Stimulated activated CD8-positive, alpha-beta memory T cell treated with anti-CD3 and anti-CD28 coated beads, Interleukin-4, amount 100 ng/mL, for 48 hours (primary cell): ENCODE measurements at regions not wholly inside any gene's neighbourhood (a gene's known extent, or its start where the extent isn't known, plus 50 kb on each side); places are given as distances from the start of the nearest gene placed in this dataset.
"Not testable (repeated sequence)": the region's sequence is repeated elsewhere in the genome, so short reads cannot be mapped to it uniquely, and the experiment has no call there.

Experiments
- DNase-seq: peaks from one replicate; pipeline ENCODE4 v3.0.0-alpha.2; 2020

DNA sequence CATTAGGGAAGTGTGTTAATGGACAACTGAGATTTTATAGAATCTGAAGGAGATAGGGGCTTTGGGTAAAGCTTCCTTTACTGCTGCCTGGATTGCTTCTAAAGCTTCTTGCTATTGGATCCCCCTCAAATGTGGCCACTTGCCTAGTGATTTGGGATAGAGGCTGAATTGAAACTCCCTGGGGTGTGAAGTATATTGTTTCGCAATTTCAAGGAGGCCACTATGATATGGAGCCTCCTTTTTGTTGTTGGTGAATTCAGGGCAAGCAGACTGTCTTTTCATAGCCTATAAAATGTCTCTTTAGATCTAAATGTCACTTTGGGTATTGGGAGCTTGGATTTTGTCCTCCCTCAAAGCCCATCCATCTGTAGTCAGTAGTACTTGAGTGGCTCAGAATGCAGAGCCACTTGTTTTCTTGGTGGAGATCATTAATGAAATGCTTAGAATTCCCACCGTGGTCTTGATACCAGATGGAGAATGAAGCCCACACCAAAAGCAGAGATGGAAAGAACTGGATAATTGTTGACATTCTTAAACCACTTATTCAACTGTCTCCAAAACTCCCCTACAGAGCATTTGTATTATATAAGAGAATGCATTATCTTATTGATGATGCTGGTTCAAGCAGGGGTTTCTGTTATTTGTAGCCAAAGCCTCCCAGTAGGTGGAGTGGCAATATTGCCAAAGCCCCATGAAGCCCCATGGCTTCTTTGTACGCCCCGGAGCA lies 144.3 kb upstream of the KCNE2 start:
- no peak for DNase-seq

DNA sequence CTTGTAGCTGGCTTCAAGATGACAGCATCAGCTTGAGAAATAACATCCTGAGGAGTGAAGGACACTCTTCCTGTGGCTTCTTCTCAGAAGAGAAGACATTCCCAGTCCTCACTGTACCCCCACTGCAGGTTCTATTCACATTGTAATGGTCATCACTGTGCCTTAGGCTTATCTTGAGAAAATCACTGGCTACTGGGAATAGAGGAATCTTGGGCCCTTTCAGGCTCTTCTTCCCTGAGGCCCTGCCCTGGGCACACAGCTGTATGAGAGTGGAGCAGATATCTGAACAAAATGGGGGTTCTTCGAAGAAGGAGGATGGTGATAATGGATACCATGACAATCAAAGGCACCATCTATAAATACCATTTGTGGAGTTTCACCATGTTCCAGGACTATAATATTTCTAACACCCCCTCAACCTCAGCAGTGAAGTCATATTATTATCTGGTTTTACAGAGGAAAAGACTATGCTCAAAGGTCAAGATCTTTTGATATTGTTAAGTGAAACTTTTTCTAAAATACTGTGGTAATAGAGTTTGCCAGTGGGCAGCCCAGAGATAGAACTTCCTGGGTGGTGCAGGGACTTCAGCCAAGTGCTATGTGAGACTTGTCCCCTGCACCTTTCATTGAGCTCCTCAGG lies 143.1 kb upstream of the KCNE2 start:
- DNase-seq = no peak

DNA sequence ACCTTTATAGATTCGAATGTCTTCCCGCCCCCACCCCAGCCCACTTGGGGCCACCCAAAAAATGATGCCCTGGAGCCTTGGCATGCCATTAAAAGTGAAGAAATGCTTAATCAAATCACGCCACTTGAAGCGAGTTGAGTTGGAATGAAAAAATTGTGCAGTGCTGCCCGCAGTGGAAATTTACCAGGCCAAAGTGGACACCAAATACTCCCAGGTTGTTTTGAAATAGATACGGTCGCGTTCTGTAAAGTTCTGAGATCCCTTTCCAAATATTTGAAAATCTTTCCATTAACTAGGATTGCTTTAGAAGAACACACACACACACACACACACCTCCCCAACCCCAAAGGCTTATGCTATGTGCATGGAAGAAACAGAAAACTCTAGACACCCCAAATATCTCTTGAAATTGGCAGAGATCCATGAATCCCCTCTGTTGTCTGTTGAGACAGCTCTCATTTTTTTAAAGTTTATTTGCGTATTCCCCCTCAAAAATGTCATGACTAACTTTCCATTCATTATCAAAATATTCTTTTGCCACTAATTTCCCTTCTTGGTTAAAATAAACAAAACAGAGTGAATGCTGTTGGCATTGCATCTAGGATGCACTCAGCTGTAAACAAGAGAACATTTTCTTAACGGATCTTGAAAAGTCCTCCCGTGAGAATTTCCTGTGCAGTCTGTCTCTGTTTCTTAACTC lies 142.3 kb upstream of the KCNE2 start:
- DNase-seq = no peak

DNA sequence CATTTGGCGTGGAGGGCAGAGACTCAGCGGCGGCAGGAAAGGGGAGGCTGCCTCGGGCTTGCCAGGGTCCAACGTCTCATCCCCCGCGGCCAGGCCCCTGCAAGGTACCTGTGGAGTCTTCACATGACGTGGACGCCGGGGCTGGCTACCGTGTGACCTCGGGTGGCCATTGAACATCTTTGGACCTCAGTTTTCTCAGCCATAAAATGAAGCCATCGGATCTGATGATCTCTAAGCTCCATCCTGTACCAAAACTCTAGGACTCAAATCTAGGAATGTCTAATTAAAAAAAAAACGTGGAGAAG lies 141.8 kb upstream of the KCNE2 start:
- no peak for DNase-seq

DNA sequence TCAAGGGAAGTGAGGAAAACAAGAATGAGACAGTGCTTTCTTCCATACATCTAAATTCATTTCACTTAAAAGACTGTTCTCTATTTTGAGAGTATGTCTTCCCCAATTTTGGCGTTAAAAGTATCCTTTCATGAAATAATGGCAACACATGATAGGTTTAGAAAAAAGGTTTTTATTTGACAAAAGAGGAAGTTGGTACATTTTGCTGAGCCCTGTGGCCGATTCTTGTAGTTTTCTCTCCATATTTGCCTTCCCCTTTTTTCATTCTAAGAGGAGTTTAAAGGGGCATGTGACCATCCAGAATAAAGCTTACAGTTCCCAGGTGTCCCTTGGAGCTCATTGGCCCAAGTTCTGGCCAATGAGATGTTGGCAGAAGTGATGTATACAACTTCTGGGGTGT lies 140.4 kb upstream of the KCNE2 start:
- DNase-seq = no peak

DNA sequence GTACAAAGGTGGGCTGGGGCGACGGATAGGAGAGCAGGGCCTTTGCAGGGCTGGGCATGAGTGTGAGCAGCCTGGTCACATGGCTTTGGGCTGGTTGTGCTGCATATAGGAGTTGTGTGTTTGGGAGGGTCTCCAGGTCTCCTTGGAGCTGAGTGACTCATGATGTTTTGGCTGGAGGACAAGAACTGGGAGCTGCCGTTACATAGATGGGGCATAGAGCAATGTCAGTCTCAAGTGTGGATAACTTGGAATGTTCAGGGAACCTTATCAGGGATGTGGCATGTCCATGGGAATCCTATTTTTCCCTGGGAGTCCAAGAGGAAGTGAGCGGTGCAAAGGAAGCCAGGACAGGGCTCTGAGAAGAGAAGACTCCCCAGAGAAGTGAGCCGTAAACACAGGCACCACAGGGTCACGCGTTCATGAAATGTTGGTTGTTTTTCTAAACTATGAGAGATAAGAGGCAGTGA lies 136.4 kb upstream of the KCNE2 start:
- DNase-seq = no peak

DNA sequence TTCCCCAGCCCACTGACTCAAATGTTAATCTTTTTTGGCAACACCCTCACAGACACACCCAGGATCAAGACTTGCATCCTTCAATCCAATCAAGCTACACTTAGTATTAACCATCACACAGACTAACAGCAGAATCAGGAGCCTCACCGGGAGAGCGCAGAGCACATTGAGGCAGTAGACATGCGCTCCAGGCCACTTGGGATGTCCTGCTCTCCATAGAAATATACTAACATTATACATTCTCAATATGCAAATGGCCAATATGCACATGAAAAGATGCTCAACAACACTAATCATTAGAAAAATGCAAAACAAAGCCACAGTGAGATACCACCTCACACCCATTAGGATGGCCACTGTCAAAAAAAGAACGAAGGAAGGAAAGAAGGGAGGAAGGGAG lies 135.0 kb upstream of the KCNE2 start:
- no peak for DNase-seq

DNA sequence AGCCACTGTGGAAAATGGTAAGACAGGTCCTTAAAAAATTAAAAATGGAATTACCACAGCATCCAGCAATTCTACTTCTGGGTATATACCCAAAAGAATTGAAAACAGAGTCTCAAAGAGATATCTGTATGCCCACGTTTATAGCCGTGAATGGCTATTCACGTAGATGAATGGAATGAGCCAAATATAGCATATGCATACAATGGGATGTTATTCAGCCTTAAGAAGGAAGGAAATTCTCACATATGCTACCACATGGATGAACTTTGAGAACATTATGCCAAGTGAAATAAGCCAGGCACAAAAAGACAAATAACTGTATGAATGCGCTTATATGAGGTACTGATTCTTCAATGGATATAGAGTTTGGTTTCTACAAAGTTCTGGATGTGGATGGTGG lies 134.5 kb upstream of the KCNE2 start:
- DNase-seq = no peak

DNA sequence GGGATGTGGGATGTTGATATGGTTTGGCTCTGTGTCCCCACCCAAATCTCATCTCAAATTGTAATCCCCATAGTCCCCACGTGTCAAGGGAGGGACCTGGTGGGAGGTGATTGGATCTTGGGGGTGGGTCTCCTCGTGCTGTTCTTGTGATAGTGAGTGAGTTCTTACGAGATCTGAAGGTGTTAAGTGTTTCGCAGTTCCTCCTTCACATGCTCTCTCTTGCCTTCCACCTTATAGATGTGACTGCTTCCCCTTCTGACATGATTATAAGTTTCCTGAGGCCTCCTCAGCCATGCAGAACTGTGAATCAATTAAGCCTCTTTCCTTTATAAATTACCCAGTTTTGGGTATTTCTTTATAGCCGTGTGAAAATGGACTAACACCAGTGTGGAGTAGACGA lies 130.1 kb upstream of the KCNE2 start:
- not testable (repeated sequence) for DNase-seq

DNA sequence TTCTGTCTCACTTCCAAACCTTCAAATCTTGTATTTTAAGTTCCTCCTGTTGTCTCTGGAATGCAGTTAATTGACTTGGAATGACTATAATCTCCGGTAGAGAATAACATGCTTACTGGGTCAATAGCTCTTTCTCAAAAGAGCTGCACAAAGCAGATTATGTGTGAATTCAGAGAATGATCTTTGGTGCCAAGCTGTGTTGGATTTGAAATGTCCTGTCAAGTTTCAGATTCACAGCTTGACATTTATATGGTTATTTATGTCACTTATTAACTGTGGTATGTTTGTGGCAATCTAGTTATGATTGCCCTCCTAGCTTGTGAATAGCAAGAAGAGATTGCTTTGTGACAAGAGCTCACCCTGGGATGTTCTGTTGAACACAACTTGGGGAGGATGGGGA lies 128.3 kb upstream of the KCNE2 start:
- no peak for DNase-seq

DNA sequence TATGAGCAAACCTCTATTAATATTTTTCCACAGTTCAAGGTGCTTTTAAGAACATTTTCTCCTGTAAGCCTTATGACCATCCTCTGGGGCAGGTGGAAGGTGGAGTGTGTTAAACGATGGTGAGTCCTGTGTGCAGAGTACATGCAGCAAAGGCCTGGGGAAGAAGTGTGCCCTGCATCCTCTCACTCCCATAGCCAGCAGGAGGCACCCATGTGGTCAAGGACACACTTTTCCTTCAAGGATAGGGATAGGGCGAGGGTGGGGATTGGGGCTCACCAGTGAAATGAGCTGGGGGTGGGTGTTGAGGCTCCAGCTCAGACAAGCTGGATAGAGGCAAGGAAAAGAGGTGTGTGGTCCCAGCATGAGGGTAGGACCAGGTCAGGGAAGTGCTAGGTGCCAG lies 120.8 kb upstream of the KCNE2 start:
- no peak for DNase-seq

DNA sequence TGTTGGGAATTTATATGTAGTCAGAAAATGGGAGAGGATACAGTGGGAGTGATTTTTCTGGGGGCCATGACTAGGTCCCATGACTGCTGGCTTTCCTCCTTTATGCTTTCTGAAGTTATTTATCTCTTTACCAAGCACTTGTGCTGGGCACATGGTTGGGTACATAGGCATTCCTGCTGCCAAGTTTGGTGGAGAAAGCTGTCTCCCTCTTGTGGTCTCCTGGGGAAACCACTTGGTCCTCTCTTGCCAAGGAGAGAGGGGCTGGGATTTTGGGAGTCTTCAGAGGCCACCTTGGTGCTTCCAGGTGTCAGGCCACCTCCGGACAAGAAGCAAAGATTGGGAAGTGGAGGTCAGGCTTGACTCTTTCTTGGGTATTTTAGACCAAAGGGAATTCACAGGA lies 120.2 kb upstream of the KCNE2 start:
- peak; percentile 30 for DNase-seq

DNA sequence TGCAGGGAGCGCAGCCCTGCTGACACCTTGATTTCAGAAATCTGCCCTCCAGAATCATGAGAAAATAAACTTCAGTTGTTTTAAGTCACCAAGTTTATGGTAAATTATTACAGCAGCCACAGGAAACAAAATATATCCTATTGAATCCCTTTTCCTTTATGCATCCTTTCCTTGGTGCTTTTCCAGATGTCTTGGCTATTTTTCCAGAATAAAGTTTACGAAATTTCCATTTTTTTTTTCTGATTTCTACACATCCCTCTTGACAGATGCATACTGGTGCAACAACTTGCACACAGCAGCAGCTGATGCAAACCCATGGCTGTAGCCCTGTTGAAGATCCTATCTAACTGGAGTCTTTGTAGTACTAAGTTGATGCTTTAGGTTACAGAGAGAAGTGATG lies 111.1 kb upstream of the KCNE2 start:
- no peak for DNase-seq

DNA sequence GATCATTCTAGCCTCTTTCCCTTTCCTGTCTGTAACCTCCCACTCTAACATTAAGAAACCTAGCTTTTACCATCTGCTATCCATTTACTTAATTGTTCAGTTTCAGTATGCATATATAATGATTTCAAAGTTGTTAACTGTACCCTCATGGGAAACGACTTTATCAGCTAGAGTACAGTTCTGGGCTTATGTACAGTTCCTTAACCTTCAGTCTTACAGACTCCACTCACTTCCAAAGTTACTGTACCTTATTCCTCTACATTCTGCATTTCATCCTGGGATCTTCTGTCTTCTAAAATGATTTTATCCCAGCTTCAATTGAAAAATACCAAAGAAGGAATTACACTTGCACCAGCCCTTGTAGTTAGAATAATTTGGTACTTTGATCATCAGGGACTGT lies 108.7 kb upstream of the KCNE2 start:
- DNase-seq = no peak

DNA sequence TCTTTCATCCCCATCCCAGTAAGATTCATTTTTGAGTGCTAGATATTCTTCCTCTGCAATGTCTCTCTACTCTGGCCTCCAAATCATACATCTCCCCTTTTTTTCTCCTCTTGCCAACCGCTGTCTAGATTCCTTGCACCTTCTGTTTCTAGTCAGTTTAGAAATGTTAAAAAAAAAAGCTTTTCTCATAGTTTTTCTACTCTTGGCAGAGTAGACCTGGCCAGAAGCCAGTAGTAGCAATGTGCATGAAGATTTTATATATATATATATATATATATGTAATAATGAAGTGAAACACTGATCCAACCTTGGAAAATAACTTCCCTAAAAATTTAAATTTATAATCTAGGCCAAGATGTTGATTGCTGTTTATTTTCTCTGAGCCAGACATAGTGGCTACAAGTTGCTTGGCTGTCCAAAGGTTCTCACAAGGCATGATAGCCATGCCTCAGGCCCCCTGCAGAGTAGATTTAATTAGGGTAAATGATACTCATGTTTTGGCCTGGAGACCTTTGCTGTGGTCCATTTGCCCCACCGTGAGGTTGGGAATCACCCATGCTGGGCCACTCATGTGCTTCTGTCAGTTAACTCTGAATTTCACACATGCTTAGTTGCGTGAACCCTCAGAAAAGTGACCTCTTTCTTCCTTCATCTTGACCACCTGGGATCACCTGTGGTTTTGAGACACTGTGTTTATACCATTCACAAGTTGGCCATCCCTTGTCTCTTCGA lies 103.4 kb upstream of the KCNE2 start:
- DNase-seq = no peak

DNA sequence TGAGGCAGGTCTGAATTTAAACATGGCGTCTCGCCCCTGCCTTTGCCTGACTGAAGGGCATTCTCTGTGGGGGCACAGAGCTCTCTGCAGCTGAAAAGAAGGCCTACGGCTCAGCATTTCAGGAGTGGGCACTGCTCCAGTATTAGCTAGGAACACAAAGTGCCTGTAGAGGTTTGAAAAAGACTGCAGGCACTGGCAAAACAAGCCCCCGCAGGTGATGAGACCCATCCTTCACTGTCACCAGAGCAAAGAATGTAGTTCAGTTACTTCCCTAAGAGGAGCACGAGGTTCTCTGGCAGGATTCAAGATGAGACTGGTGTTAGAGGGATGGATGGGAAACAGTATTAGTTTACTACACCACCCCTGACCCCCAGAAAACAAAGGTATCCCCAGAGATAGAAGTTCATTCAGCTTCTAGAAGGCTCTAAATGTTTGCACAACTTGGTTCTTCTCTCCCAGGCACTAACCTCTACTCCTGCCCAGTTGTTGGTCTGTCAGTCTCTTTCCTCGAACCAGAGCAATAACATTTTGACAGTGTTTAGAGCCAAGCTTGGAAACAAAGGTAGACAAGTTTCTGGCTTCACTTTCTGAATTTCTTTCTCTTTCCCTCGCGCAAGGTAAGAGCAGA lies 101.9 kb upstream of the KCNE2 start:
- DNase-seq = no peak

DNA sequence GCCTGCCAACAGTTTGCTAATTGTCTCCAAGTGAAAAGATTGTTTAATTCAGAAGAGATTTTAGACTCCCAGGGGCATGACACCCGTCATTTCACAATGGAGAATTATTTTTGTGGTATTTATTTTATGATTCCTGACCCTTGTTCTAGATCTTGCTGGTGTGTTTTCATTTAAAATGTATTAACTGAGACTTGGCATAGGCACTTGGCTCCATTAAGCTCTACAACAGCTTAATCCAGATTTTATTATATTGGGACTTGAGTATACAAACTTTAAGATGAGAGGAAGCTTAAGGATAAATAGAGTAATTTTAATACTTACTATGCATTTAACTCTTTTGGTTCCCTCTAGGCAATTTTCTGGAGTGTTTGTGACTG lies 101.3 kb upstream of the KCNE2 start:
- no peak for DNase-seq

DNA sequence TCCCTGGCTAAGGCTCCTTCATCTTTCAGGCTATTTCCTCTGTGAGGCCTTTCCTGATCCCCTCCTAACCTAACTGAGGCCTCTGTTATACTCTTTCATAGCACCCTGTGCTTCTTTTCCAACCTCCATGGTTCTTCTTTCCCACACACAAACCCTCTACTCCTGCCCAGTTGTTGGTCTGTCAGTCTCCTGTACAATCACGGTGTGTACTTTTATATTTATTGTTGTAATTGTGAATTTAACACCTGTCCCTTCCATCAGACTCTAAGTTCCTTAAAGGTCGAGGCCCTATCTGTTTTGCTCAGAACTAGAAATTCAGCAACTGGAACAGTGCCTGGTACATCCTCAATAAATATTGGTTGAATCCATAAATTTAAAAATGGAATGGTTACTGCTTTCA lies 100.2 kb upstream of the KCNE2 start:
- DNase-seq = no peak

DNA sequence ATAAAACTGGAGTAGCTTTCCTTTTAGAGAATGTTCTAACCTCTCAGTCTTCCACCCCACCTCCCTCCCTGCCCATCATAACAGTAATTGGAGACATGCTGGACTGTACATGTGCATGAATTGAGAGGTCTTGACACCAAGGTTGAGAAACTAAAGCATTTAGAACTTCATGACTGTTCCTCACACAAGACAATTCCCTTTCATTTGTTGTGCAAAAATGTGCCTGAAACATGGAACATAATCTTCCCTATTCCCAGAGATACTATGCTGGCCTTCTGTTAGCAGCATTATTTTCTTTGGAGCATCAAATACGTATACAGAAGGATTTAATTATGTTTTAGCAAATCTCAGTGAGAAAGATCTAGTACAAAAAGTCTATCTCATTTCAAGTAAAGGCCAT lies 97.5 kb upstream of the KCNE2 start:
- DNase-seq = no peak

DNA sequence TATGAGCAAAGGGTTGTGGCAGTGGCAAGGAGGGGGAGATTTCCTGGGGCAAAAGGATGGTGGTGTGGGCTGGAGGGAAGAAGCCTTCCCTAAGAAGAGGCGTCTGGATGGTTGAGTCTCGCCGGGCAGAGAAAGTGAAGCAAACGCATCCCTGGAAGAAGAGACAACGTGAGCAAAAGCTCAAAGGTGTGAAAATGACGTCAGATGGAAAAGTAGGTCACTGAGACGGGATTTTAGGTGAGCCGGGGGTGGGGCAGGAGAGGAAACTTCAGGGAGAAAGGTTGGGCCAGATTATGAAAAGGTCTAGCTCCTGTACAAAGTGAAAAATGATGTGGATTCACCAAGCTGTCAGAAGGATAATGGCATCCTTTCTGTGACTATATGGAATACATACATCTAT lies 95.3 kb upstream of the KCNE2 start:
- DNase-seq = no peak

DNA sequence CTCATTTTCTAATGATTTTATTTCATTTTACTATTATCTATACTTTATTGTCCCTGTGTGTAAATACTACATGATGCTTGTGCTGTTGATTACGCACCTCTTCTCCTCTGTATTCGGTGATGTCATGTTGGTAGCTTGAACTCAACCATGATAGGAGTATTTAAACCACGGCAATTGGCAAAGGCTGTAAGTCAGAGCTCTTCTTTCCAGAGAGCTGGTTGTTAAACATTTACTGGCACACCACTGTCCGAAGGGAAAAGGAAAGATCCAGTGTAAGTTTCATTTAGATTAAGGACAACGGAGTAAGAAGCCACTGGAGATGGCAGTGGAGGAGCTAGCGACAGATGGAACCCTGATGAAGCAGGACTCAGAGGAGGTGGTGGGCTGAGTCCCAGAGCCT lies 93.4 kb upstream of the KCNE2 start:
- DNase-seq = no peak

DNA sequence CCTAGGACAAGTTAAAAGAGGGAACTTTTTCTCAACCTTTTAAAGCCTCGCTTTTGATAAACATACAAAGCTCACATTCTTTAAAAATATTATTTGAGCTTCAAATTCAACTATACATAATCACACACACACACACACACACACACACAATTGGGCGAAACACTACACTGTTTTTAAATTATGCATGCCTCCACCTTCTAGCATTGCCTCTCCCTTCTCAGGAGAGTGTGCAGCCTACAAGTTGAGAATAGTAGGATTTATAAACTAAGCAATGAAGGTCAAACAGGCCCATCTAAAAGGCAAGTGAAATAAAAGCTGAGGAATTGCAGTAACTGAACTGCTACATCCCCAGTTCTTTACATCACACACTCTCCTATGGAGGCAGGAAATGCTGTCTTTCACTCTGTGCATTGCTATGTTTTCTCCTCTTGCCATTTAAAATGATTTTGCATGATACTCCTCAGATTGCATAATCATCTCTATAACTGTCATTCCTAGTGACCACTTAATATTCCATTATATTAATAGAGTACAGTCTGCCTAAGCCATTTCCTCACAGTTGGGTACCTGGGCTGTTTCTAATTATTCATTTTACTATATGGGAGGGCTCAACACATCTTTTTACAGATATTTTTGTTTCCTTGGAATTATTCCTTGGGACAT lies 92.5 kb upstream of the KCNE2 start:
- DNase-seq = no peak

DNA sequence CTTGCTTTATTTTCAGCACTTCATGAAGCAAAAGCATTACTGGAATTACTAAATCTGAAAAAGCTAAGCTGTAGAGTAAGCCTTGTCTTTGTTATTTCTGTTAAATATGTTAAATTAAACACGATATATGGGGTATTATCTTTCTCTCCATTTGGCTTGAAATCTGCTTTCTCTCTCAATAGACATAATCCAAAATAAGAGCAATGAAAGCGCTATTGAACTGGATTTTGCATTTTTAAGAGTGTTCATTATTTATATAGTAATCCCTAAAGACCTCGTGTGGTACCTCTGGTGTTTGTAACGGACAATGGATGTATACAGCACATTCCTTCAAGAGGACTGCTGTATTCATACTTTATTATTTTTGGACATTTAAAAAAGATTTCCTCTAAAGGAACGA lies 91.5 kb upstream of the KCNE2 start:
- no peak for DNase-seq
